Fibroblast of peridontal ligament (primary cell): ENCODE measurements at regions not wholly inside any gene's neighbourhood (a gene's known extent, or its start where the extent isn't known, plus 50 kb on each side); places are given as distances from the start of the nearest gene placed in this dataset.

Source experiments
- DNase-seq: peaks from one replicate; pipeline ENCODE4 v3.0.0-alpha.2; 2010; ENCODE audit errors: extremely low read depth

DNA sequence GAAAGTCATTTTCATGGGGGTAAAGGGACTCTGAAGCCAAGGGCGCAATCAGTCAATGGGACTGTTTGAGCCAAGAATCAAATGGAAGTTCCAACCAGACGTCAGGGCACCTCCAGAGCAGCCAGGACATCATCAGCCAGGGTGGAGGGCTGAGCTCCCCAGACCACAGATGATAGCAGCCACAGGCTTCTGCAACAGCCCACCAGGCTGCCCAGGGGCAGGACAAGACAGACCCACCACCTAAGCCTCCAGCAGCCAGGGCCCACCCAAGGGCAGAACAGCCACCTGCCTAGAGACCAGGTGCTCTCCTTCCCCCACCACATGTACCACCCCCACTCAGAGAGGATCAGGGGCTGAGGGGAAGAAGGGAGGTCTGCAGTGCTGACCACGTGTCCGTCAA lies 53.8 kb upstream of the SLC66A3 start:
- DNase-seq = no peak

DNA sequence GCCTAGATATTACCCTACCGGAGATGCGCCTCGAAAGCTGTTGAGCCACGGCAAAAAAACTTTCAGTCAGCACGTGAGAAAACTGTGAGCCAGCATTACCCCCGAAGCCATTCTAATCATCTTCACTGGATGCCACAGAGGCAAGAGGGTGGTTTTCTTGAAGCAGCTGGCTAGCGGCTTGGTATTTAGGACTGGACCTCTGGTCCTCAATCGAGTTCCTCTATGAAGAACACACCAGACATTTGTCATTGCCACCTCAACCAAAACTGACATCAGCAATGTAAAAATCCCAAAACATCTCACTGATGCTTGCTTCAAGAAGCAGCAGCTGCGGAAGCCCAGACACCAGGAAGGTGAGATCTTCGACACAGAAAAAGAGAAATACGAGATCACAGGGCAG lies 52.8 kb upstream of the SLC66A3 start:
- no peak for DNase-seq

DNA sequence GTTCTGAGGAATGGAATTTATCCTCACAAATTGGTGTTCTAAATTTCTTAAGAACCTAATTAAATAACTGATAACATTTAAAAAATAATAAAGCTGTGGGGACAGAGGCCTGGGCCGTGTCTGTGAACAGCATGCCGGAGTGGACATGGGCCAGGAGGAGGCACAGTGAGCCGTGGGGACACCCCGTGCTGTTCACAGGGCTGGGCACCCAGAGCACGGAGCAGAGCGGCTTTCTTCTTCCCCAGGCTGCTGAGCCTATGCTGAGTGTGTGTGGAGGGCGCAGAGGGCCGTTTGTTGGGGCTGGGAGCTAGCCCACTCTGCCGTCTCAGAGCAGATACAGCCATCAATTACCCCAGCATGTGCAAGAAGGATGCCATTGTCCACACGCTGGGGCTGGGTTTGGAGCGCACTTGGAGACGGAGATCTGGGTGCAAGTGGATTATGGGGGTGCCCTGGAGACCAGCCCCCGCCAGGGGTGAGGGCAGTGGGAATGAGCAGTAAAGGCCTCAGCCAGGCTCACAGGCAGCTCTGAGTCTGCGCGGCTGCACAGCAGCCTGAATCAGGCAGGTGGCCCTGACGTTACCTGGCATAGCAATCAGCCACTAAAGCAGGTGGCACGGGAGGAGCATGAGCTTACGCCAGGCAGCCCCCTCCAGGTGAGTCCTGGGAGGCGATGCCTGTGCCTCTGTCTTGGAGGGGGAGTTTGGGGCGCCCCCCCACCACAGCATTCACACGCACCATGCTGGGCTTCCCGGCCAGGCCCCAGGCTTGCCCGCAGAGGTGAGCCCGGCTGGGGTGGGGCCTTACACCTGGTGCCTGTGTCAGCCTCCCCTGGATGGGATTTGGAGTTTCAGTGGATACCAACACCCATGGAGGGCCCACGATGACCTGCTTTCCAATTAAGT lies 52.1 kb upstream of the SLC66A3 start:
- no peak for DNase-seq

DNA sequence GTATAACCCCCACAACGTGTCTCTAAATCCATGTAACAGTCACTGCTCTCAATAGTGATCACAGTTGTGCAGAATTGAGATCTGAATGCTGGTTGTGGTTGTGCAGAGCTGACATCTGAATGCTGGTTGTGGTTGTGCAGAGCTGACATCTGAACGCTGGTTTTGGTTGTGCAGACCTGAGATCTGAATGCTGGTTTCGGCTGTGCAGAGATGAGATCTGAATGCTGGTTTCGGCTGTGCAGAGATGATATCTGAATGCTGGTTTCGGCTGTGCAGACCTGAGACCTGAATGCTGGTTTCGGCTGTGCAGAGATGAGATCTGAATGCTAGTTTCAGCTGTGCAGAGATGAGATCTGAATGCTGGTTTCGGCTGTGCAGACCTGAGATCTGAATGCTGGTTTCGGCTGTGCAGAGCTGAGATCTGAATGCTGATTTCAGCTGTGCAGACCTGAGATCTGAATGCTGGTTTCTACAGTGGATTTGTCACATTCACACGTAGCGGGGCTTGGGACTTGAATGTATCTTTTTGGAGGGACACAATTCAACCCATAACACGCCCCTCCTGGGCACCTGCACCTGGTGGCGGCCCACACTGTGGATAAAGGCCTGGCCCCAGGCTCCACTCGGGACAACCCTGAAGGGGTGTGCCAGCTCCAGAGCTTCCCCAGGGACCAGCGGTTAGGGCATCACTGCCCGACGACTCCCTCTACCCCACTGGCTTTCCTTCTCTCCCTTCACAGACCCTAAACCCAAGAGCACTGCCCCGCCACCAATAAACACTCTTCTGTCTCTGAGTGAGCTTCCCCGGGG lies 51.1 kb upstream of the SLC66A3 start:
- DNase-seq = no peak

DNA sequence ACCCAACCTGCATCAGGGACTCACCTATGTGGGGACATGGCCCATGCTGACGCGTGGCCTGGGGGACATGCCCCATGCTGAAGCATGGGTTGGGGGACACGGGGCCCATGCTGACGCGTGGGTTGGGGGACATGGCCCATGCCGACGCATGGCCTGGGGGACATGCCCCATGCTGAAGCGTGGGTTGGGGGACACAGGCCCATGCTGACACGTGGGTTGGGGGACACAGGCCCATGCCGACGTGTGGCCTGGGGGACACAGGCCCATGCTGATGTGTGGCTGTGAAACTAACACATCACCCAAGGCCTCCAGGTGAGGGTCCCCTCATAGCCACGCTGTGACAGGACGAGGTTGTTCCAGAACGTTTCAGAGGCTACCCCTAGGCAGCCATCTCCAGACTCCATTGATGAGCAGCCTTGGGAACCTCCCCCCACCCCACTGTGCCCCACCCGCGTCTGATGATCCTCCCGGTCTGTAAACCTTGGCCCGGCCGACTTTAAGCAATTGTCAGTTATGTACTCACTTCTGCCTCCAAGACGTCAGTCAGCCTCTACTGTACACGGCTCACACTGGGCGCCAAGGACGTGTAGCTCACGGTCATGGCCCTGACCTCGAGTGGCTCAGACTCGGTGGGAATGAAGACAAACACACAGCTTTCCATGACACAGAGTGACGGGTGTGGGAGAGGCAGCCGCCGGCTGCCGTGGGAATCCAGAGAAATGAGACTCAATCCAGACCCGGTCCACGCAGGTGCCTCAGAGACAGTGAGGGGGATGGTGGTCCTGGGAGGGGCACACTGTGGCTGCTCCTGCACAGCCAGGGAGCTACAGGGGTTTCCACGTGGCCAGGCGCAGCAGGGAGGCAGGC lies 50.2 kb upstream of the SLC66A3 start:
- no peak for DNase-seq
